HCT116 (cell line): ENCODE measurements at regions not wholly inside any gene's neighbourhood (a gene's known extent, or its start where the extent isn't known, plus 50 kb on each side); places are given as distances from the start of the nearest gene placed in this dataset.

Source experiments
- ATAC-seq: fragments of 200-7000 bp; cut with Tn5 transposase; 2 replicates; pipeline ENCODE4 v1.9.1; 2020; ENCODE audit warnings: mild to moderate bottlenecking, moderate library complexity
- BruUV-seq: library from RNA; stranded (reverse); fragments of 400-500 nt; replicated peaks from 2 replicates; lab custom pipeline; 2021; lab: Mats Ljungman, UMichigan
- CTCF ChIA-PET: fragments of 300-600 bp; sonication (Branson Sonifier 250); formaldehyde crosslinking; loops from one replicate; lab custom pipeline; 2021; ENCODE audit warnings: antibody characterized with exemption; lab: Charles Lee
- POLR2A ChIA-PET: fragments of 300-600, 350-600 bp; sonication (Branson Sonifier 250); formaldehyde crosslinking; loops from one replicate; lab custom pipeline; 2021; ENCODE audit warnings: antibody characterized with exemption; lab: Charles Lee
- RAD21 ChIA-PET, 2 experiments: fragments of 300-600 bp; sonication (Branson Sonifier 250); formaldehyde crosslinking; loops; one replicate each; lab custom pipeline; 2023; ENCODE audit warnings: low total read pairs in 2 of 2; ENCODE audit not compliant: uncharacterized antibody in 2 of 2, unreplicated experiment in 2 of 2, low non-redundant PET in 1 of 2; lab: Charles Lee
- DNase-seq: peaks from one replicate; pipeline ENCODE4 v3.0.0-alpha.2; 2010; ENCODE audit warnings: low read depth, low spot score
- H2AFZ ChIP-seq: fragments of 200-600 bp; shearing (Covaris generic), sonication (generic); 2 replicates; pipeline ENCODE4 v1.6.1; 2017; ENCODE audit warnings: low read depth, mixed run types, mixed read lengths, antibody characterized with exemption, low read length; ENCODE audit not compliant: poor library complexity, severe bottlenecking
- H3K27ac ChIP-seq: 2 replicates; pipeline ENCODE4 v1.5.1; 2012; ENCODE audit warnings: low read depth, low read length
- H3K27me3 ChIP-seq: fragments of 200-600 bp; sonication (generic); 2 replicates; pipeline ENCODE4 v1.6.1; 2016; ENCODE audit warnings: mixed run types, low read length, mixed read lengths; ENCODE audit not compliant: insufficient read depth
- H3K36me3 ChIP-seq, 2 experiments: fragments of 200-500 bp in 1 of 2; fragments of 200-600 bp in 1 of 2; sonication (Bioruptor generic) in 1 of 2; sonication (generic) in 1 of 2; 2 replicates each; pipeline versions ENCODE4 v1.5.1 to v1.6.1; 2014 to 2016; ENCODE audit warnings: low read length in 2 of 2, inconsistent platforms in 1 of 2, mixed read lengths in 1 of 2, mixed run types in 1 of 2; ENCODE audit not compliant: insufficient read depth in 2 of 2, control insufficient read depth in 1 of 2
- H3K4me1 ChIP-seq, 2 experiments: fragments of 200-600 bp in 1 of 2; sonication (generic) in 1 of 2; 2 replicates each; pipeline versions ENCODE4 v1.5.1 to v1.6.1; 2012 to 2017; ENCODE audit warnings: low read length in 2 of 2, inconsistent platforms in 1 of 2, mild to moderate bottlenecking in 1 of 2, mixed read lengths in 1 of 2, mixed run types in 1 of 2, moderate library complexity in 1 of 2; ENCODE audit not compliant: insufficient read depth in 2 of 2, control insufficient read depth in 1 of 2
- H3K4me2 ChIP-seq: fragments of 200-600 bp; sonication (generic); 2 replicates; pipeline ENCODE4 v1.6.1; 2017; ENCODE audit warnings: mixed run types, low read length, mixed read lengths
- H3K4me3 ChIP-seq, 2 experiments: fragments of 200-600 bp in 1 of 2; sonication (generic) in 1 of 2; replicated peaks in 1 of 2; 2 replicates each; pipeline ENCODE4 v1.5.1; 2011 to 2016; ENCODE audit warnings: low read length in 2 of 2, control low read depth in 1 of 2, low read depth in 1 of 2, mild to moderate bottlenecking in 1 of 2, mixed read lengths in 1 of 2, mixed run types in 1 of 2
- H3K79me2 ChIP-seq: fragments of 200-600 bp; sonication (generic); 2 replicates; pipeline ENCODE4 v1.6.1; 2017; ENCODE audit warnings: mild to moderate bottlenecking, mixed run types, low read length, moderate library complexity, mixed read lengths; ENCODE audit not compliant: insufficient read depth
- H3K9ac ChIP-seq: fragments of 200-600 bp; sonication (generic); 2 replicates; pipeline ENCODE4 v1.6.1; 2016; ENCODE audit warnings: low read length, mixed read lengths
- H3K9me2 ChIP-seq: fragments of 200-600 bp; sonication (generic), shearing (Covaris generic); 2 replicates; pipeline ENCODE4 v1.6.1; 2017; ENCODE audit warnings: mixed run types, mild to moderate bottlenecking, moderate library complexity; ENCODE audit not compliant: insufficient read depth
- H3K9me3 ChIP-seq, 2 experiments: fragments of 200-500 bp in 1 of 2; fragments of 200-600 bp in 1 of 2; sonication (Bioruptor generic) in 1 of 2; sonication (generic) in 1 of 2; 2 replicates each; pipeline ENCODE4 v1.6.1; 2014 to 2017; ENCODE audit warnings: low read length in 2 of 2, mixed read lengths in 2 of 2, inconsistent platforms in 1 of 2, low read depth in 1 of 2, mild to moderate bottlenecking in 1 of 2, mixed run types in 1 of 2, moderate library complexity in 1 of 2; ENCODE audit not compliant: control insufficient read depth in 1 of 2, insufficient read depth in 1 of 2
- H4K20me1 ChIP-seq: fragments of 200-600 bp; sonication (generic), shearing (Covaris generic); 2 replicates; pipeline ENCODE4 v1.6.1; 2017; ENCODE audit warnings: mixed run types, mild to moderate bottlenecking, moderate library complexity; ENCODE audit not compliant: insufficient read depth
- CBX3 ChIP-seq: IDR thresholded peaks from 2 replicates; pipeline ENCODE4 v1.6.1; 2012; ENCODE audit warnings: low read depth
- FOSL1 ChIP-seq: IDR thresholded peaks from 2 replicates; pipeline ENCODE4 v1.6.1; 2012; ENCODE audit warnings: low read depth
- RAD21 ChIP-seq: IDR thresholded peaks from 2 replicates; pipeline ENCODE4 v1.6.1; 2012; ENCODE audit warnings: low read depth, mild to moderate bottlenecking
- SRF ChIP-seq: IDR thresholded peaks from 2 replicates; pipeline ENCODE4 v1.6.1; 2012; ENCODE audit warnings: low read depth
- YY1 ChIP-seq: IDR thresholded peaks from 2 replicates; pipeline ENCODE4 v1.6.1; 2011; ENCODE audit warnings: low read length, low read depth, moderate library complexity, mild to moderate bottlenecking; ENCODE audit not compliant: insufficient replicate concordance; ENCODE audit errors: extremely low read depth
- intact Hi-C: fragments of 100-400 bp; cut with micrococcal nuclease; formaldehyde crosslinking; loops from 2 replicates; pipeline ENCODE4 v1.10.0; 2022
- TF ChIP-seq, protein P1 (sequence below), 3 experiments: fragments of 200-600 bp in 1 of 3; sonication (generic) in 1 of 3; IDR thresholded peaks in 2 of 3; conservative IDR thresholded peaks in 1 of 3; 2 replicates each; pipeline ENCODE4 v1.5.1; 2012 to 2017; ENCODE audit warnings: low read depth in 2 of 3, low read length in 2 of 3, antibody characterized with exemption in 1 of 3, borderline replicate concordance in 1 of 3, control low read depth in 1 of 3, mild to moderate bottlenecking in 1 of 3, mixed read lengths in 1 of 3, mixed run types in 1 of 3, moderate library complexity in 1 of 3; ENCODE audit not compliant: insufficient read depth in 1 of 3

DNA sequence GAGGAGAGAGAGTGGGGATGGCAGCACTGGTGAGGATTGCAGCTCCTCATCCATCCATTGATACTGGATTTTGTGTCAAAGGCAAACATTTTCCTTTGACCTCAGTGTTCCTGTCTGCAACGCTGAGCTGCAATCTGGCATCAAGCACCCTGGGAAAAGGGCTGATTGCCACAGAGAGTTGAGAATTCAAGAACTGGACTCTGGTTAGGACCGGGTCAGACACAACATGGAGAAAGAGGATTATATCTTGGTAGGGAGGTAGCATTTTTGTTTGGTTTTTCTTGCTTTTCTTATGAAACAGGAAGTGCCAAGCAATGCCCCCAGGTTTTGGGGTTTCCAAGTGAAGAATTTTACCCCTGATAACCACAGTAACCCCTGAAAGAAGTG is 81.9 kb upstream of the PKDCC start:
- H2AFZ ChIP-seq, result no peak overlapping the region
- no peaks in the 10 kb centered on the region for H3K79me2 ChIP-seq
- H3K9ac ChIP-seq, result no peak overlapping the region
- ChIA-PET RAD21 (no interaction called here), CTCF (no interaction called here), POLR2A (no interaction called here)
- H3K4me1 ChIP-seq, result no peaks in the 10 kb centered on the region
- TF ChIP-seq YY1 (no peak), FOSL1 (no peak)
- no peak overlapping the region for H3K27ac ChIP-seq
- BruUV-seq, result no TSS peak
- no peak overlapping the region for H3K4me3 ChIP-seq
- intact Hi-C loops, result no loop called here
- peaks cover 28% of the 10 kb centered on the region; the same call in 1 of the 2 replicates for H3K27me3 ChIP-seq
- no peaks in the 10 kb centered on the region for H3K36me3 ChIP-seq
- H3K9me2 ChIP-seq, result no peaks in the 10 kb centered on the region
- DNase-seq (no peak), ATAC-seq (no peak)
- H3K9me3 ChIP-seq, result no peaks in the 10 kb centered on the region
- H3K4me2 ChIP-seq, result no peak overlapping the region
- H4K20me1 ChIP-seq, result no peaks in the 10 kb centered on the region

- H3K9ac ChIP-seq, result no peak overlapping the region
- no peaks in the 10 kb centered on the region for H3K9me2 ChIP-seq
- ATAC-seq, result no peak
- H4K20me1 ChIP-seq, result no peaks in the 10 kb centered on the region
- no peak overlapping the region for H2AFZ ChIP-seq
- intact Hi-C loops, result no loop called here
- H3K27ac ChIP-seq, result no peak overlapping the region
- H3K4me2 ChIP-seq, result no peak overlapping the region
- peaks cover 23% of the 10 kb centered on the region; the same call in 1 of the 2 replicates for H3K27me3 ChIP-seq
- CTCF ChIA-PET, result no interaction called here
- no TSS peak for BruUV-seq
- DNase-seq, result no peak
- POLR2A ChIA-PET, result no interaction called here
- no peaks in the 10 kb centered on the region for H3K4me1 ChIP-seq
- no peaks in the 10 kb centered on the region for H3K36me3 ChIP-seq
- no peaks in the 10 kb centered on the region for H3K79me2 ChIP-seq
- RAD21 ChIA-PET, result no interaction called here
- no peak for TF ChIP-seq CBX3
- TF ChIP-seq SRF, result no peak
- no peak for TF ChIP-seq RAD21
- TF ChIP-seq, protein P1, sequence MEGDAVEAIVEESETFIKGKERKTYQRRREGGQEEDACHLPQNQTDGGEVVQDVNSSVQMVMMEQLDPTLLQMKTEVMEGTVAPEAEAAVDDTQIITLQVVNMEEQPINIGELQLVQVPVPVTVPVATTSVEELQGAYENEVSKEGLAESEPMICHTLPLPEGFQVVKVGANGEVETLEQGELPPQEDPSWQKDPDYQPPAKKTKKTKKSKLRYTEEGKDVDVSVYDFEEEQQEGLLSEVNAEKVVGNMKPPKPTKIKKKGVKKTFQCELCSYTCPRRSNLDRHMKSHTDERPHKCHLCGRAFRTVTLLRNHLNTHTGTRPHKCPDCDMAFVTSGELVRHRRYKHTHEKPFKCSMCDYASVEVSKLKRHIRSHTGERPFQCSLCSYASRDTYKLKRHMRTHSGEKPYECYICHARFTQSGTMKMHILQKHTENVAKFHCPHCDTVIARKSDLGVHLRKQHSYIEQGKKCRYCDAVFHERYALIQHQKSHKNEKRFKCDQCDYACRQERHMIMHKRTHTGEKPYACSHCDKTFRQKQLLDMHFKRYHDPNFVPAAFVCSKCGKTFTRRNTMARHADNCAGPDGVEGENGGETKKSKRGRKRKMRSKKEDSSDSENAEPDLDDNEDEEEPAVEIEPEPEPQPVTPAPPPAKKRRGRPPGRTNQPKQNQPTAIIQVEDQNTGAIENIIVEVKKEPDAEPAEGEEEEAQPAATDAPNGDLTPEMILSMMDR (IDR thresholded peaks at IDR 0.05 in 2 of 3, conservative IDR thresholded peaks at IDR 0.05 in 1 of 3; ENCODE audit: borderline replicate concordance in 1 of 3, insufficient read depth in 1 of 3, low read depth in 2 of 3, low read length in 2 of 3), result no peak
- H3K4me3 ChIP-seq, result no peak overlapping the region
- H3K9me3 ChIP-seq, result no peaks in the 10 kb centered on the region
Measured at GRCh38 chr2:41966431-41966893, 81.4 kb upstream of the PKDCC start.
